Hepatocyte (in vitro differentiated cells): ENCODE measurements at regions not wholly inside any gene's neighbourhood (a gene's known extent, or its start where the extent isn't known, plus 50 kb on each side); places are given as distances from the start of the nearest gene placed in this dataset.

Experiments
- DNase-seq: peaks from one replicate; pipeline ENCODE4 v3.0.0-alpha.2; 2016; ENCODE audit warnings: low spot score
- H2AFZ ChIP-seq: fragments of 200-600 bp; sonication (generic); 2 replicates; pipeline ENCODE4 v1.6.0; 2016; ENCODE audit warnings: antibody characterized with exemption, mild to moderate bottlenecking
- H3K27ac ChIP-seq: fragments of 200-600 bp; sonication (generic); 2 replicates; pipeline ENCODE4 v1.5.1; 2016; ENCODE audit warnings: mild to moderate bottlenecking
- H3K27me3 ChIP-seq: fragments of 200-600 bp; sonication (generic); 2 replicates; pipeline ENCODE4 v1.6.1; 2016
- H3K36me3 ChIP-seq: fragments of 200-600 bp; sonication (generic); replicated peaks from 2 replicates; pipeline ENCODE4 v1.5.1; 2016; ENCODE audit warnings: low read depth; ENCODE audit not compliant: insufficient read depth
- H3K4me1 ChIP-seq: fragments of 200-600 bp; sonication (generic); 2 replicates; pipeline ENCODE4 v1.5.1; 2016; ENCODE audit warnings: mild to moderate bottlenecking, moderate library complexity; ENCODE audit not compliant: insufficient read depth
- H3K4me2 ChIP-seq: fragments of 200-600 bp; sonication (generic); 2 replicates; pipeline ENCODE4 v1.6.0; 2016
- H3K4me3 ChIP-seq: fragments of 200-600 bp; sonication (generic); 2 replicates; pipeline ENCODE4 v1.5.1; 2016; ENCODE audit warnings: mild to moderate bottlenecking
- H3K79me2 ChIP-seq: fragments of 200-600 bp; sonication (generic); 2 replicates; pipeline ENCODE4 v1.6.0; 2017; ENCODE audit warnings: mild to moderate bottlenecking
- H3K9me2 ChIP-seq: fragments of 200-600 bp; sonication (generic); replicated peaks from 2 replicates; pipeline ENCODE4 v1.6.0; 2017; ENCODE audit warnings: mild to moderate bottlenecking; ENCODE audit not compliant: insufficient read depth
- H3K9me3 ChIP-seq: fragments of 200-600 bp; sonication (generic); 2 replicates; pipeline ENCODE4 v1.5.1; 2016; ENCODE audit warnings: low read depth, mild to moderate bottlenecking
- H4K20me1 ChIP-seq: fragments of 200-600 bp; sonication (generic); 2 replicates; pipeline ENCODE4 v1.6.0; 2016; ENCODE audit warnings: mild to moderate bottlenecking; ENCODE audit not compliant: insufficient read depth, poor library complexity, severe bottlenecking
- EZH2 ChIP-seq: fragments of 200-600 bp; sonication (generic); IDR thresholded peaks from 2 replicates; pipeline ENCODE4 v1.6.1; 2016; ENCODE audit warnings: antibody characterized with exemption, mild to moderate bottlenecking, borderline replicate concordance
- EZH2phosphoT487 ChIP-seq: fragments of 200-600 bp; sonication (generic); IDR thresholded peaks from one replicate; pipeline ENCODE4 v1.6.1; 2018; ENCODE audit warnings: antibody characterized with exemption, mild to moderate bottlenecking, low read depth, moderate library complexity; ENCODE audit not compliant: unreplicated experiment, severe bottlenecking
- WGBS: methylation state at CpG from one replicate; pipeline ENCODE4 v1.1.6; 2016; ENCODE audit warnings: low lambda C conversion rate; ENCODE audit errors: missing lambda C conversion rate; 5-methylcytosine and 5-hydroxymethylcytosine counted together
- TF ChIP-seq, protein P1 (sequence below): fragments of 200-600 bp; sonication (generic); IDR thresholded peaks from 2 replicates; pipeline ENCODE4 v1.5.1; 2016; ENCODE audit warnings: antibody characterized with exemption, mild to moderate bottlenecking; ENCODE audit not compliant: poor library complexity

DNA sequence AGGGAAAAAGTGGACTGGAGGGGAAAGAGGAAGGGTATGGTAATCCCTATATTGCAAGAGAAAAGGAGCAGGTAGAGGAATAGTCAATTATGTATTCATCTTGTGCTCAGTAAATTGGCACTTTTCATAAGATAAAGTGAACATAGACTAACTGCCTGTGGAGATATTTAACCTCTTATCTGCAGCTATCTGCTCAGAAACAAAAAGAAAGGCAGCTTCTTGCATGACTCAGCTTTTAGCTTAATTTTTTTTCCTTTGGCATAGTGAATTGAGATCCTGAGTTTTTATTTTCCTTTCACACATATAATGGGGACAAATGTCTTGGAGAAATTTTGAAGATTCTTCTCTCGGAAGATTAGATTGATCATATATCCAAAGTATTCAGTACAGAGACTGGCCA lies 127.6 kb upstream of the F3 start:
- H3K27me3 ChIP-seq: no peaks in the 10 kb centered on the region
- no peak overlapping the region for H3K4me2 ChIP-seq
- peaks cover 6% of the 10 kb centered on the region for H3K4me1 ChIP-seq
- no peaks in the 10 kb centered on the region for H4K20me1 ChIP-seq
- H3K27ac ChIP-seq: peak overlapping the region; percentile 41
- WGBS: 100% methylated on average over 1 of the region's 1 CpG
- no peaks in the 10 kb centered on the region for H3K9me2 ChIP-seq
- H3K79me2 ChIP-seq: no peaks in the 10 kb centered on the region
- no peak overlapping the region for H2AFZ ChIP-seq
- no peak overlapping the region for H3K4me3 ChIP-seq
- no peaks in the 10 kb centered on the region for H3K36me3 ChIP-seq
- no peak for DNase-seq
- TF ChIP-seq EZH2phosphoT487 (no peak), EZH2 (no peak)
- TF ChIP-seq, protein P1, sequence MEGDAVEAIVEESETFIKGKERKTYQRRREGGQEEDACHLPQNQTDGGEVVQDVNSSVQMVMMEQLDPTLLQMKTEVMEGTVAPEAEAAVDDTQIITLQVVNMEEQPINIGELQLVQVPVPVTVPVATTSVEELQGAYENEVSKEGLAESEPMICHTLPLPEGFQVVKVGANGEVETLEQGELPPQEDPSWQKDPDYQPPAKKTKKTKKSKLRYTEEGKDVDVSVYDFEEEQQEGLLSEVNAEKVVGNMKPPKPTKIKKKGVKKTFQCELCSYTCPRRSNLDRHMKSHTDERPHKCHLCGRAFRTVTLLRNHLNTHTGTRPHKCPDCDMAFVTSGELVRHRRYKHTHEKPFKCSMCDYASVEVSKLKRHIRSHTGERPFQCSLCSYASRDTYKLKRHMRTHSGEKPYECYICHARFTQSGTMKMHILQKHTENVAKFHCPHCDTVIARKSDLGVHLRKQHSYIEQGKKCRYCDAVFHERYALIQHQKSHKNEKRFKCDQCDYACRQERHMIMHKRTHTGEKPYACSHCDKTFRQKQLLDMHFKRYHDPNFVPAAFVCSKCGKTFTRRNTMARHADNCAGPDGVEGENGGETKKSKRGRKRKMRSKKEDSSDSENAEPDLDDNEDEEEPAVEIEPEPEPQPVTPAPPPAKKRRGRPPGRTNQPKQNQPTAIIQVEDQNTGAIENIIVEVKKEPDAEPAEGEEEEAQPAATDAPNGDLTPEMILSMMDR: no peak
- no peaks in the 10 kb centered on the region for H3K9me3 ChIP-seq

DNA sequence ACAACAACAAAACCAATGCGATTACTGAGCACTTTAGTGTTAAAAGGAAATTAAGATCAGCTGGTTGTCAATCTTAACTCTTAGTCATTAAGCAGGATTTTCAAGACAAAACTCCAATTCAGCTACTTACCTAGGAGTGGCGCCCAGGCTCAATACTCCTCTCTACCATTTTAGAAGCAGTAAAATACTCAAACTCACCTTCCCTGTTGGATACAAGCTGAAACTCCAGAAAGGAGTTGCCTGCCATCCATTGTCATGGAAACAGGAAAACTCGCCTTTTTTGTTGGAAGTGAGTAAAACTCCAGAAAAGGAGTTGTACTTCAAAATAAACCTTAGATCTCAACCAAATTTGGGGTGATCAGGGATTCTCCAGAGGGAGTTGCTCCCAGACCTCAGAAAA lies 127.0 kb upstream of the F3 start:
- no peaks in the 10 kb centered on the region for H3K9me2 ChIP-seq
- H4K20me1 ChIP-seq: no peaks in the 10 kb centered on the region
- no peaks in the 10 kb centered on the region for H3K27me3 ChIP-seq
- no peaks in the 10 kb centered on the region for H3K9me3 ChIP-seq
- no peaks in the 10 kb centered on the region for H3K79me2 ChIP-seq
- peak overlapping the region; percentile 5 for H3K4me2 ChIP-seq
- DNase-seq: no peak
- TF ChIP-seq, protein P1: no peak
- TF ChIP-seq EZH2 (no peak), EZH2phosphoT487 (no peak)
- H3K36me3 ChIP-seq: no peaks in the 10 kb centered on the region
- WGBS: 98% methylated on average over 3 of the region's 3 CpGs
- H2AFZ ChIP-seq: no peak overlapping the region
- no peak overlapping the region for H3K4me3 ChIP-seq
- H3K27ac ChIP-seq: peak overlapping the region; percentile 41
- peaks cover 6% of the 10 kb centered on the region for H3K4me1 ChIP-seq

DNA sequence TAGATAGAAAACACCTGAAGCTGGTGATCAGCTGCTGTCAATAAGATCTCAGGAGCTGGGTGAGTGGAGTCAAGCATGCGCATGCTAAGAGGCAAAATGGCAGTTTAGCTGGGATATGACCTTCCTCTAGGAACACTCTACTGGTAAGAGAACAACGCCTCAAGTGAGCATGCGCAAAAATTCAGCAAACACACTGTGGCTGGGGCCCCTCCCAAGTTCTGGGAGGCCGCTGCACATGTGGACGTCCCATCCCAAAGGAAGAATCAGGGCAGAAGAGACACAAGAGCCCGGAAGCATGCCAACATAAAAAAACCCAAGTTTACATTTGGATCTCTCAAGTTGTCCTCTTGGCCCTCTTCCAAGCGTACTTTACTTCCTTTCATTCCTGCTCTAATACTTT lies 126.3 kb upstream of the F3 start:
- no peaks in the 10 kb centered on the region for H3K9me2 ChIP-seq
- peaks cover 6% of the 10 kb centered on the region for H3K4me1 ChIP-seq
- H3K36me3 ChIP-seq: no peaks in the 10 kb centered on the region
- H3K4me3 ChIP-seq: no peak overlapping the region
- peak overlapping the region; percentile 5 for H3K4me2 ChIP-seq
- DNase-seq: peak; percentile 53
- H3K27ac ChIP-seq: peak overlapping the region; percentile 63
- H4K20me1 ChIP-seq: no peaks in the 10 kb centered on the region
- WGBS: 80% methylated on average over 7 of the region's 7 CpGs
- H2AFZ ChIP-seq: no peak overlapping the region
- TF ChIP-seq EZH2: no peak
- TF ChIP-seq, protein P1: no peak
- H3K27me3 ChIP-seq: no peaks in the 10 kb centered on the region
- no peaks in the 10 kb centered on the region for H3K79me2 ChIP-seq
- no peaks in the 10 kb centered on the region for H3K9me3 ChIP-seq

DNA sequence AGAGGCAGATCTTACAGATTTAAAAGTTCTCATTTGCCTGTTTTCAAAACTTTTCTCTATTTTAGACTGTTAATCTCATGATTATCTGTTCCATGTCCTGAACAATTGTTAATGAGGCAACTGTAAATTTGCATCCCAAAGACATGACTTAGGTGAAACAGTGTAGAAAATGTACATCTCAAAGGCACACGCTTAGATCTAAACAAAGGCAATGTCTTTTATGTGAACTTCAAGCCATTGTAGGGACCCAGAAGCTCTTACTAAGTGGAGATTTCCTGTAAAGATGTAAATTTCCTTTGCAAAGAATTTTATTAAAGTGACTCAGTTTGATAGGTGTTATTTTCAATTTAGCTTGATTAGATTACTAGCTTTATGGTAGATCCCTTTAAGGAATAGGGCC lies 125.2 kb upstream of the F3 start:
- TF ChIP-seq, protein P1: no peak
- TF ChIP-seq EZH2phosphoT487: no peak
- WGBS: 82% methylated on average over 1 of the region's 1 CpG
- Histone ChIP-seq H2AFZ (no peak overlapping the region), H3K36me3 (no peaks in the 10 kb centered on the region), H3K4me2 (no peak overlapping the region), H3K4me3 (no peak overlapping the region), H3K9me2 (no peaks in the 10 kb centered on the region), H4K20me1 (no peaks in the 10 kb centered on the region), H3K9me3 (no peaks in the 10 kb centered on the region), H3K79me2 (no peaks in the 10 kb centered on the region), H3K27ac (no peak overlapping the region), H3K27me3 (no peaks in the 10 kb centered on the region), H3K4me1 (peaks cover 6% of the 10 kb centered on the region)
- DNase-seq: no peak
